ENCODE measurements at regions not wholly inside any gene's neighbourhood (a gene's known extent, or its start where the extent isn't known, plus 50 kb on each side); places are given as distances from the start of the nearest gene placed in this dataset.

- TF ChIP-seq POLR2AphosphoS5 (IDR thresholded peaks at IDR 0.05; ENCODE audit: low read depth), result no peak
- no peak for TF ChIP-seq CTCF (IDR thresholded peaks at IDR 0.05; ENCODE audit: insufficient read depth, low read length)
- TF ChIP-seq SPI1 (IDR thresholded peaks at IDR 0.05; ENCODE audit: borderline replicate concordance, low read depth), result no peak
- TF ChIP-seq GABPA (IDR thresholded peaks at IDR 0.05; ENCODE audit: low read depth), result no peak
These were observed 373.5 kb downstream of the KCNJ2 start for GRCh38 chr17:70542876-70543275.

Data from HL-60 (cell line).